Liver (tissue), 7 donors: ENCODE measurements at regions not wholly inside any gene's neighbourhood (a gene's known extent, or its start where the extent isn't known, plus 50 kb on each side); places are given as distances from the start of the nearest gene placed in this dataset.

Experiments
- DNase-seq: peaks from one replicate; pipeline ENCODE4 v3.0.0-alpha.2; 2017; ENCODE audit warnings: low spot score
- H3K27ac ChIP-seq, 2 donors: one replicate each; pipeline ENCODE4 v1.7.0; 2013; ENCODE audit warnings: inconsistent platforms in 2 of 2, low read length in 2 of 2, control low read depth in 1 of 2, low read depth in 1 of 2, mild to moderate bottlenecking in 1 of 2
- H3K27me3 ChIP-seq, 4 donors: one replicate each; pipeline versions ENCODE4 v1.6.1 to v1.7.0; 2013; ENCODE audit warnings: low read length in 3 of 4, inconsistent platforms in 1 of 4, mild to moderate bottlenecking in 1 of 4, moderate library complexity in 1 of 4; ENCODE audit not compliant: control insufficient read depth in 4 of 4, insufficient read depth in 4 of 4
- H3K36me3 ChIP-seq, 4 donors: one replicate each; pipeline versions ENCODE4 v1.6.1 to v1.7.0; 2013; ENCODE audit warnings: low read length in 3 of 4, mild to moderate bottlenecking in 3 of 4, low read depth in 1 of 4, moderate library complexity in 1 of 4; ENCODE audit not compliant: control insufficient read depth in 4 of 4, insufficient read depth in 3 of 4
- H3K4me1 ChIP-seq, 4 donors: one replicate each; pipeline versions ENCODE4 v1.6.1 to v1.7.0; 2013; ENCODE audit warnings: low read length in 3 of 4, mild to moderate bottlenecking in 3 of 4, moderate library complexity in 1 of 4; ENCODE audit not compliant: control insufficient read depth in 4 of 4, insufficient read depth in 4 of 4
- H3K4me3 ChIP-seq, 3 donors: one replicate each; pipeline versions ENCODE4 v1.6.1 to v1.7.0; 2013; ENCODE audit warnings: low read length in 3 of 3, control low read depth in 1 of 3, low read depth in 1 of 3, mild to moderate bottlenecking in 1 of 3
- H3K9ac ChIP-seq, 2 donors: one replicate each; pipeline ENCODE4 v1.7.0; 2013; ENCODE audit warnings: low read length in 2 of 2, mild to moderate bottlenecking in 2 of 2, moderate library complexity in 2 of 2, control low read depth in 1 of 2, low read depth in 1 of 2
- H3K9me3 ChIP-seq, 4 donors: one replicate each; pipeline versions ENCODE4 v1.6.1 to v1.7.0; 2013; ENCODE audit warnings: low read length in 3 of 4; ENCODE audit not compliant: control insufficient read depth in 4 of 4
- ATF3 ChIP-seq: IDR thresholded peaks from 2 replicates; pipeline ENCODE4 v1.6.1; 2016; ENCODE audit warnings: antibody characterized with exemption
- CTCF ChIP-seq: fragments of 150-350 bp; IDR thresholded peaks from 2 replicates; pipeline ENCODE4 v1.5.1; 2017; ENCODE audit warnings: improper control_type of control experiment, low read depth, low read length; ENCODE audit not compliant: missing input control
- EGR1 ChIP-seq, 2 donors: IDR thresholded peaks; 2 replicates each; pipeline ENCODE4 v1.6.1; 2016 to 2018; ENCODE audit warnings: antibody characterized with exemption in 2 of 2, low read depth in 2 of 2
- FOXA1 ChIP-seq: IDR thresholded peaks from 2 replicates; pipeline ENCODE4 v1.6.1; 2016; ENCODE audit warnings: antibody characterized with exemption
- GABPA ChIP-seq, 2 donors: IDR thresholded peaks in 1 of 2; conservative IDR thresholded peaks in 1 of 2; 2 replicates each; pipeline ENCODE4 v1.6.1; 2016; ENCODE audit warnings: antibody characterized with exemption in 2 of 2, mild to moderate bottlenecking in 1 of 2, moderate library complexity in 1 of 2
- HNF4A ChIP-seq, 2 donors: conservative IDR thresholded peaks; 2 replicates each; pipeline ENCODE4 v1.6.1; 2016; ENCODE audit warnings: antibody characterized with exemption in 2 of 2, mild to moderate bottlenecking in 2 of 2
- HNF4G ChIP-seq: IDR thresholded peaks from 2 replicates; pipeline ENCODE4 v1.6.1; 2016; ENCODE audit warnings: antibody characterized with exemption
- JUND ChIP-seq, 2 donors: IDR thresholded peaks; 2 replicates each; pipeline ENCODE4 v1.6.1; 2016; ENCODE audit warnings: antibody characterized with exemption in 2 of 2
- MAX ChIP-seq: IDR thresholded peaks from 2 replicates; pipeline ENCODE4 v1.6.1; 2016; ENCODE audit warnings: antibody characterized with exemption
- NR2F2 ChIP-seq: IDR thresholded peaks from 2 replicates; pipeline ENCODE4 v1.6.1; 2016; ENCODE audit warnings: antibody characterized with exemption
- RAD21 ChIP-seq, 2 donors: IDR thresholded peaks; 2 replicates each; pipeline ENCODE4 v1.6.1; 2016; ENCODE audit warnings: antibody characterized with exemption in 2 of 2, mild to moderate bottlenecking in 2 of 2
- REST ChIP-seq: IDR thresholded peaks from 2 replicates; pipeline ENCODE4 v1.6.1; 2016; ENCODE audit warnings: antibody characterized with exemption, mild to moderate bottlenecking
- RXRA ChIP-seq, 2 donors: IDR thresholded peaks; 2 replicates each; pipeline ENCODE4 v1.6.1; 2017 to 2018; ENCODE audit warnings: antibody characterized with exemption in 2 of 2, mild to moderate bottlenecking in 1 of 2
- SP1 ChIP-seq: IDR thresholded peaks from 2 replicates; pipeline ENCODE4 v1.6.1; 2018; ENCODE audit warnings: antibody characterized with exemption, mild to moderate bottlenecking
- TAF1 ChIP-seq: conservative IDR thresholded peaks from 2 replicates; pipeline ENCODE4 v1.6.1; 2016; ENCODE audit warnings: antibody characterized with exemption, mild to moderate bottlenecking
- YY1 ChIP-seq: IDR thresholded peaks from 2 replicates; pipeline ENCODE4 v1.6.1; 2016; ENCODE audit warnings: antibody characterized with exemption, mild to moderate bottlenecking
- ZBTB33 ChIP-seq: IDR thresholded peaks from 2 replicates; pipeline ENCODE4 v1.6.1; 2016; ENCODE audit warnings: antibody characterized with exemption
- donor health status: healthy.
- donor health status: healthy.
- donor health status: healthy.
- donor health status: healthy.

GRCh38 chr13:44191103-44191502 lies 182.5 kb upstream of the SERP2 start:
- peak overlapping the region in 1 of 3 donors; percentile 24 for H3K4me3 ChIP-seq
- no peaks in the 10 kb centered on the region for H3K9me3 ChIP-seq
- no peak for DNase-seq
- peak overlapping the region in 1 of 2 donors; percentile 66 for H3K9ac ChIP-seq
- H3K27ac ChIP-seq = peak overlapping the region; percentile 27 to 72
- H3K27me3 ChIP-seq = no peaks in the 10 kb centered on the region
- H3K4me1 ChIP-seq = peaks cover 6 to 27% (median 14%) of the 10 kb centered on the region in 4 donors
- TF ChIP-seq ATF3 (no peak), CTCF (no peak), RXRA (IDR thresholded peaks at IDR 0.05) (no peak), TAF1 (no peak), JUND (IDR thresholded peaks at IDR 0.05) (no peak), REST (no peak), HNF4A (conservative IDR thresholded peaks at IDR 0.05) (no peak), SP1 (no peak), ZBTB33 (no peak), FOXA1 (no peak), HNF4G (no peak), EGR1 (IDR thresholded peaks at IDR 0.05; ENCODE audit: low read depth in 2 of 2) (no peak), NR2F2 (no peak), YY1 (no peak), MAX (no peak), RAD21 (IDR thresholded peaks at IDR 0.05) (no peak), GABPA (IDR thresholded peaks at IDR 0.05 in 1 of 2, conservative IDR thresholded peaks at IDR 0.05 in 1 of 2) (no peak)
- no peaks in the 10 kb centered on the region for H3K36me3 ChIP-seq
